IMR-90 (cell line): ENCODE measurements at regions not wholly inside any gene's neighbourhood (a gene's known extent, or its start where the extent isn't known, plus 50 kb on each side); places are given as distances from the start of the nearest gene placed in this dataset.

Source experiments
- ATAC-seq: fragments of 200-7000 bp; cut with Tn5 transposase; 2 replicates; pipeline ENCODE4 v1.9.1; 2020; ENCODE audit warnings: low read depth, mild to moderate bottlenecking, moderate library complexity
- BruUV-seq: library from RNA; stranded (reverse); fragments of 400-500 nt; replicated peaks from 2 replicates; lab custom pipeline; 2021; lab: Mats Ljungman, UMichigan
- CTCF ChIA-PET: fragments of 300-600 bp; formaldehyde crosslinking; extraction: SDS; loops from one replicate; lab custom pipeline; 2021; ENCODE audit warnings: antibody characterized with exemption; lab: Yijun Ruan, JAX
- POLR2A ChIA-PET: fragments of 300-600 bp; sonication (Branson Sonifier 250); formaldehyde crosslinking; loops from one replicate; lab custom pipeline; 2022; ENCODE audit warnings: antibody characterized with exemption; ENCODE audit not compliant: unreplicated experiment; lab: Charles Lee
- DNase-seq: peaks from one replicate; pipeline ENCODE4 v3.0.0; 2013
- H2AFZ ChIP-seq: replicated peaks from 2 replicates; pipeline ENCODE3; 2013; ENCODE audit warnings: low read length, mild to moderate bottlenecking; ENCODE audit not compliant: poor library complexity
- H2AK5ac ChIP-seq: 2 replicates; pipeline ENCODE4 v1.6.1; 2013; ENCODE audit warnings: low read depth, low read length, inconsistent platforms
- H2AK9ac ChIP-seq: replicated peaks from 2 replicates; pipeline ENCODE3; 2013; ENCODE audit warnings: mild to moderate bottlenecking, low read depth, low read length, moderate library complexity; ENCODE audit not compliant: poor library complexity
- H2BK120ac ChIP-seq: 2 replicates; pipeline ENCODE4 v1.6.1; 2013; ENCODE audit warnings: low read depth, low read length, inconsistent platforms
- H2BK15ac ChIP-seq: 3 replicates; pipeline ENCODE4 v1.6.1; 2013; ENCODE audit warnings: low read depth, low read length, inconsistent platforms
- H2BK20ac ChIP-seq: 2 replicates; pipeline ENCODE4 v1.6.1; 2013; ENCODE audit warnings: low read depth, mild to moderate bottlenecking, inconsistent platforms, low read length, moderate library complexity
- H2BK5ac ChIP-seq: 2 replicates; pipeline ENCODE4 v1.6.1; 2013; ENCODE audit warnings: mild to moderate bottlenecking, low read depth, low read length, inconsistent platforms; ENCODE audit not compliant: poor library complexity, severe bottlenecking
- H3K14ac ChIP-seq: replicated peaks from 2 replicates; pipeline ENCODE4 v1.6.1; 2013; ENCODE audit warnings: low read depth, low read length, inconsistent platforms
- H3K18ac ChIP-seq: 2 replicates; pipeline ENCODE4 v1.6.1; 2013; ENCODE audit warnings: low read depth, low read length, control low read depth
- H3K23ac ChIP-seq: 2 replicates; pipeline ENCODE4 v1.6.1; 2013; ENCODE audit warnings: low read depth, low read length, inconsistent platforms
- H3K27ac ChIP-seq: 2 replicates; pipeline ENCODE4 v1.5.1; 2013; ENCODE audit warnings: mild to moderate bottlenecking, control low read depth, low read length; ENCODE audit not compliant: insufficient read depth
- H3K27me3 ChIP-seq: 2 replicates; pipeline ENCODE4 v1.6.1; 2013; ENCODE audit warnings: low read length; ENCODE audit not compliant: control insufficient read depth, insufficient read depth
- H3K36me3 ChIP-seq: 2 replicates; pipeline ENCODE4 v1.6.1; 2013; ENCODE audit warnings: low read length, mixed read lengths; ENCODE audit not compliant: control insufficient read depth, insufficient read depth
- H3K4ac ChIP-seq: 2 replicates; pipeline ENCODE4 v1.6.1; 2013; ENCODE audit warnings: low read depth, low read length, inconsistent platforms
- H3K4me1 ChIP-seq: 2 replicates; pipeline ENCODE4 v1.6.1; 2013; ENCODE audit warnings: low read length, mixed read lengths; ENCODE audit not compliant: control insufficient read depth, insufficient read depth
- H3K4me2 ChIP-seq: 2 replicates; pipeline ENCODE4 v1.6.1; 2013; ENCODE audit warnings: low read depth, mild to moderate bottlenecking, control low read depth, low read length, moderate library complexity
- H3K4me3 ChIP-seq: 2 replicates; pipeline ENCODE4 v1.5.1; 2013; ENCODE audit warnings: low read depth, mild to moderate bottlenecking, control low read depth, low read length, moderate library complexity; ENCODE audit not compliant: insufficient read depth
- H3K56ac ChIP-seq: 2 replicates; pipeline ENCODE4 v1.6.1; 2013; ENCODE audit warnings: low read length, inconsistent platforms; ENCODE audit not compliant: insufficient read depth; ENCODE audit errors: extremely low read depth
- H3K79me1 ChIP-seq, 2 experiments: 2 replicates each; pipeline ENCODE4 v1.6.1; 2013; ENCODE audit warnings: low read length in 2 of 2, inconsistent platforms in 1 of 2, low read depth in 1 of 2
- H3K9ac ChIP-seq: 2 replicates; pipeline ENCODE4 v1.6.1; 2013; ENCODE audit warnings: low read depth, low read length, control low read depth
- H3K9me1 ChIP-seq: 2 replicates; pipeline ENCODE4 v1.6.1; 2013; ENCODE audit warnings: low read length, inconsistent platforms; ENCODE audit not compliant: insufficient read depth
- H3K9me3 ChIP-seq: 2 replicates; pipeline ENCODE4 v1.6.1; 2013; ENCODE audit warnings: low read length; ENCODE audit not compliant: control insufficient read depth, insufficient read depth
- H4K20me1 ChIP-seq: 2 replicates; pipeline ENCODE4 v1.6.1; 2013; ENCODE audit warnings: low read length, inconsistent platforms; ENCODE audit not compliant: insufficient read depth
- H4K5ac ChIP-seq: 2 replicates; pipeline ENCODE4 v1.6.1; 2013; ENCODE audit warnings: mild to moderate bottlenecking, low read depth, low read length, control low read depth
- H4K8ac ChIP-seq, 2 experiments: 2 replicates each; pipeline ENCODE4 v1.6.1; 2013; ENCODE audit warnings: low read depth in 2 of 2, low read length in 2 of 2, control low read depth in 1 of 2, inconsistent platforms in 1 of 2
- H4K91ac ChIP-seq: 2 replicates; pipeline ENCODE4 v1.6.1; 2013; ENCODE audit warnings: low read depth, low read length, inconsistent platforms; ENCODE audit not compliant: insufficient read depth
- BHLHE40 ChIP-seq: fragments of 150-350 bp; IDR thresholded peaks from 2 replicates; pipeline ENCODE4 v1.6.1; 2016; ENCODE audit warnings: mild to moderate bottlenecking, low read depth, low read length
- CEBPB ChIP-seq: IDR thresholded peaks from 2 replicates; pipeline ENCODE4 v1.6.1; 2012; ENCODE audit warnings: low read depth, low read length, improper control_type of control experiment
- RCOR1 ChIP-seq: IDR thresholded peaks from 2 replicates; pipeline ENCODE4 v1.6.1; 2012; ENCODE audit warnings: mild to moderate bottlenecking, low read length, improper control_type of control experiment; ENCODE audit not compliant: insufficient replicate concordance
- WGBS, 2 experiments: methylation state at CpG; one replicate each; pipeline versions ENCODE4 v1.1.5 to v1.1.7; 2013; ENCODE audit warnings: missing lambda C conversion rate in 2 of 2; ENCODE audit not compliant: insufficient read length in 1 of 2; ENCODE audit errors: extremely low coverage in 2 of 2; 5-methylcytosine and 5-hydroxymethylcytosine counted together
- dilution Hi-C: fragments of 300-500 bp; cut with HindIII; formaldehyde crosslinking; loops from one replicate; pipeline ENCODE4 v1.14.3; 2018; ENCODE audit warnings: low sequenced_read_pairs; ENCODE audit not compliant: unreplicated experiment
- in situ Hi-C: fragments of 300-500 bp; cut with MboI; formaldehyde crosslinking; loops from 3 replicates; pipeline ENCODE4 v1.14.3; 2019; ENCODE audit warnings: low sequenced_read_pairs, inconsistent platforms, mixed read lengths
- intact Hi-C: fragments of 100-400 bp; cut with micrococcal nuclease; formaldehyde crosslinking; loops from 2 replicates; pipeline ENCODE4 v1.10.0; 2022

DNA sequence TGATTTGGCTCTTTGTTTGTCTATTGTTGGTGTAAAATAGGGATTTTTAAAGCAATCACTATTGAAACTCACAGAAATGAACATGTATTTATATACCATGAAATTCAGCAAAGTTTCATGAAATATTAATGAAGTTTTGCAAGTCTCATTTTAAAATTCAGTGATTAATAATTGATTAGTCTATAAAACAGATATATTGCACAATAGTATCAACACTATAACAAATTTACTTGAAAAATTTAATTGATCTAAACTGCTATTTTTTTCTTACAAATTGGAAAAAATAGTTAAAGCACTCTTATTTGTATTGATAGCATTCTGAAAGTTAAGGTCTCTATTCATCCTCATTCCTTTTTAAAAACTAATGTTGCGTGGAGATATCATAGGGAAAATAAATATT, 121.0 kb upstream of the PCDH9 start:
- no peaks in the 10 kb centered on the region for H3K79me1 ChIP-seq
- H2BK5ac ChIP-seq, result no peak overlapping the region
- no peak for ATAC-seq
- H3K23ac ChIP-seq, result no peak overlapping the region
- no peak overlapping the region for H3K9ac ChIP-seq
- H3K27me3 ChIP-seq, result no peaks in the 10 kb centered on the region
- H3K4me1 ChIP-seq, result no peaks in the 10 kb centered on the region
- H2BK20ac ChIP-seq, result no peak overlapping the region
- no peak overlapping the region for H3K4ac ChIP-seq
- H3K9me3 ChIP-seq, result no peaks in the 10 kb centered on the region
- H4K8ac ChIP-seq, result no peak overlapping the region
- in situ Hi-C loops, result no loop called here
- no peak overlapping the region for H3K14ac ChIP-seq
- H2BK15ac ChIP-seq, result no peak overlapping the region
- no peak overlapping the region for H2AFZ ChIP-seq
- dilution Hi-C loops, result no loop called here
- H3K36me3 ChIP-seq, result no peaks in the 10 kb centered on the region
- no peak overlapping the region for H4K5ac ChIP-seq
- ChIA-PET POLR2A (no interaction called here), CTCF (no interaction called here)
- no peak for TF ChIP-seq RCOR1
- TF ChIP-seq BHLHE40, result no peak
- peak; percentile 71 for TF ChIP-seq CEBPB
- H3K27ac ChIP-seq, result no peak overlapping the region
- no peak overlapping the region for H3K4me2 ChIP-seq
- no peaks in the 10 kb centered on the region for H4K20me1 ChIP-seq
- no peak overlapping the region for H4K91ac ChIP-seq
- H2AK9ac ChIP-seq, result no peak overlapping the region
- BruUV-seq, result no TSS peak
- H3K56ac ChIP-seq, result no peak overlapping the region
- intact Hi-C loops, result no loop called here
- no peak overlapping the region for H3K4me3 ChIP-seq
- no peak overlapping the region for H2AK5ac ChIP-seq
- H3K9me1 ChIP-seq, result no peaks in the 10 kb centered on the region
- H3K18ac ChIP-seq, result no peak overlapping the region
- no CpG with 5 or more reads among the region's 1 CpG for WGBS, 2 experiments
- DNase-seq, result no peak
- H2BK120ac ChIP-seq, result no peak overlapping the region
